GM23248 (cell line): ENCODE measurements at regions not wholly inside any gene's neighbourhood (a gene's known extent, or its start where the extent isn't known, plus 50 kb on each side); places are given as distances from the start of the nearest gene placed in this dataset.

ENCODE experiments used
- EZH2 ChIP-seq: fragments of 200-600 bp; sonication (generic); IDR thresholded peaks from 2 replicates; pipeline ENCODE4 v1.6.1; 2018; ENCODE audit warnings: antibody characterized with exemption, mild to moderate bottlenecking; ENCODE audit not compliant: insufficient read depth, poor library complexity, severe bottlenecking
- EZH2phosphoT487 ChIP-seq: fragments of 200-600 bp; sonication (generic); IDR thresholded peaks from 2 replicates; pipeline ENCODE4 v1.6.1; 2018; ENCODE audit warnings: antibody characterized with exemption, moderate library complexity, mild to moderate bottlenecking, low read depth; ENCODE audit not compliant: insufficient read depth

DNA sequence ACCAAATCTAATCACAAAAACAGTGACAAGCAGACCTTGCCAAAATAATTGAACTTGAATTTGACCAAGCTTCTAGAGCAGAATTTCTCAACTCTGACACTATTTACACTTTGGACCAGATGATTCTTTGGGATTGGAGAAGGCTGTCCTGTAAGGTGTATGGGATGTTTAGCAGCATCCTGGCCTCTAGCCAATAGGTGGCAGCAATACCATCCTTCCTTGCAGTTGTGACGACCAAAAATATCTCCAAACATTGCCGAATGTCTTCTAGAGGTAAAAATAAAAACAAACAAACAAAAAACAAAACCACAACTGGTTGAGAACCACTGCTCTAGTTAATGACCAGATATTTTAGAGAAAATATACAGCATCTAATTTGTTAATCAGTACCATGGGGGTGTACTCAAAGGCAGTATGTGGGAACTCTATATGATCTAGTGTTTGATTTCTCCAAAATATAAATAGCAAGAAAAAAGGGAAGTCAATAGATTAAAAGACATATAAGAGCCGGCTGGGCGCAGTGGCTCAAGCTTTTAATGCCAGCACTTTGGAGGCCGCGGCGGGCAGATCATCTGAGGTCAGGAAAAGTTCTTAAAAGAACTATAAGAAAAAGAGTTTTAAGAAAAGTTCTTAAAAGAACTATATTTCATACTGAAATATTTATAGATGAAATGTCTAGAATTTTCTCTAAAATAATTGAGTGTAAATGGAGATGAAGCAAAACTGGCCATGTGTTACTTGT is 60.9 kb upstream of the ZNF527 start:
- TF ChIP-seq EZH2phosphoT487 (no peak), EZH2 (no peak)
